ENCODE measurements at regions not wholly inside any gene's neighbourhood (a gene's known extent, or its start where the extent isn't known, plus 50 kb on each side); places are given as distances from the start of the nearest gene placed in this dataset.

DNA sequence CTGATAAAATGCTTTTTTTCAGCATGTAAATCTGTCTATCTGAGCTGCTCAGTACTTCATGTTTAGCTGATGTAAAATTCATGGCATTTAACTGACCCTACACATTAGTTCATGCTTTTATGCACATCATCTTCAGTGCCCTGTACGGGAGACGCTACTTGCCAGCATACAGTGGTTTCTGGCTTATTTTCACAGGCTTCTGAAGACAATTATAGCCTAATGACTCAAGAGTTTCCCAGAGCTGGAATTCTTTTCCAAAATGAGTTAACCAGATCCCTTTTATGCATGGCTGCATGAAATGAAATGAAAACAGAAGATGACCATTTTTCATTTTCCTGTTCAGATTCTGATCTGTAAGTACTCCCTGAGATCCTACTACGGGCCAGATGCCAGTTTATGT is 1061.5 kb downstream of the ROBO2 start:
- TF ChIP-seq, protein P1, sequence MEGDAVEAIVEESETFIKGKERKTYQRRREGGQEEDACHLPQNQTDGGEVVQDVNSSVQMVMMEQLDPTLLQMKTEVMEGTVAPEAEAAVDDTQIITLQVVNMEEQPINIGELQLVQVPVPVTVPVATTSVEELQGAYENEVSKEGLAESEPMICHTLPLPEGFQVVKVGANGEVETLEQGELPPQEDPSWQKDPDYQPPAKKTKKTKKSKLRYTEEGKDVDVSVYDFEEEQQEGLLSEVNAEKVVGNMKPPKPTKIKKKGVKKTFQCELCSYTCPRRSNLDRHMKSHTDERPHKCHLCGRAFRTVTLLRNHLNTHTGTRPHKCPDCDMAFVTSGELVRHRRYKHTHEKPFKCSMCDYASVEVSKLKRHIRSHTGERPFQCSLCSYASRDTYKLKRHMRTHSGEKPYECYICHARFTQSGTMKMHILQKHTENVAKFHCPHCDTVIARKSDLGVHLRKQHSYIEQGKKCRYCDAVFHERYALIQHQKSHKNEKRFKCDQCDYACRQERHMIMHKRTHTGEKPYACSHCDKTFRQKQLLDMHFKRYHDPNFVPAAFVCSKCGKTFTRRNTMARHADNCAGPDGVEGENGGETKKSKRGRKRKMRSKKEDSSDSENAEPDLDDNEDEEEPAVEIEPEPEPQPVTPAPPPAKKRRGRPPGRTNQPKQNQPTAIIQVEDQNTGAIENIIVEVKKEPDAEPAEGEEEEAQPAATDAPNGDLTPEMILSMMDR (optimal IDR thresholded peaks at IDR 0.05 in 1 of 3, IDR thresholded peaks at IDR 0.05 in 1 of 3, conservative IDR thresholded peaks at IDR 0.05 in 1 of 3; ENCODE audit: extremely low read depth in 1 of 3, insufficient read depth in 2 of 3, low read length in 3 of 3), result no peak
- no peak for TF ChIP-seq EZH2 (IDR thresholded peaks at IDR 0.05; ENCODE audit: low read length)

Data from keratinocyte (primary cell).